GM21737 (cell line): ENCODE measurements at regions not wholly inside any gene's neighbourhood (a gene's known extent, or its start where the extent isn't known, plus 50 kb on each side); places are given as distances from the start of the nearest gene placed in this dataset.

Experiments
- ATAC-seq: cut with Tn5 transposase; IDR thresholded peaks from one replicate; pipeline ENCODE4 v1.9.1; 2021; ENCODE audit warnings: mild to moderate bottlenecking, moderate library complexity; ENCODE audit not compliant: unreplicated experiment

DNA sequence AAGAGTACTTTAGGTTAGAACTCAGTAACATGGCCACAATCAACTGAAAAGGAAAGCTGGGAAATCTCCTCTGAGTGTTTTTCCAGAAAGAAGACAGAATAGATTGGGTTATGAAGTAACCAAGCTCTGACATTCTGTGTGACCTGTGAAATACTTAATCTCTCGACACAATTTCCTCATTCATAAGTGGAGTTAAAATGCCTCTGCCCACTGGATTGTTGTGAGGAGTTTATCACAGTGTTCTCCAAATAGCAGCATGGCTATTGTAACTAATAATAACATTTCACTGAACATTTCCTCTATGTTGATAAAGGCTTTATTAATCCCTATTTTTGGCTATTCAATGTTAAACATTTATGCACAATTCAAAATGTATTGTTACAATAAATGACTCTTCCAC, 311.0 kb downstream of the GABRB2 start:
- no peak for ATAC-seq

GRCh38 chr5:161233553-161233952, 313.0 kb downstream of the GABRB2 start:
- no peak for ATAC-seq

- no peak for ATAC-seq
Measured at GRCh38 chr5:161230221-161230620, 316.3 kb downstream of the GABRB2 start.

DNA sequence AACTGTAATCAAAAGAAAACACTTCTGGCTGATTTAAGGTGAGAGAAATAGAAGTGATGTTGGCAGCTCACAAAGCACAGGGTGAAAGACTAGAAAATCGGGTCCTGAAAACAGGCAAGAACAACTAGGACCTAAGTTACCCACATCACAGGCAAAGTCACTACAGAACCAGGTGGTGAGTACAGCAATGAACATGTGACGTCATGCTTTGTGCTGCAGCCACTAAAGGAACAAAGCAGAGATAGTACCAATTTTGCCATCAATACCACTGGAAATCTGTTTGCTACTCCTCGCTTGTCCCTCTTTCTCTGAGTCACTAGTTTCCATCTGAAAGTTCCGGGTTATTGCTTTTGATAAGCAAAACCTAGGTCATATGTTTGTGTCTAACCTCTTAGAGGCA, 326.7 kb downstream of the GABRB2 start:
- ATAC-seq = no peak

DNA sequence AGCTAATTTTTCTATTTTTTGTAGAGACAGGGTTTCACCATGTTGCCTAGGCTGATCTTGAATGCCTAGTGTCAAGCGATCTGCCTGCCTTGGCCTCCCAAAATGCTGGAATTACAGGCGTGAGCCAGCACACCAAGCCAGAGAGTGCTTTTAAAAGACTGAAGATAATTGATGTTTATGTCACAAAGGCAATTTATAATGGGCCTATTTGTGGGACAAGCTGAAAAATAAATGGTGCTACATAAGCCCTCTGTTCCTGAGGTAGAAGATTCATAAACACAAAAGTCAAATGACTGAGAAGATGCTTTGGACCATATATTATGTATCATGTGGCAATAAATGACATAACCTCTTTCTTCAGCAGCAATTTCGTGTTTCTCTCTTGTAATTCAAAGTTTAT, 329.6 kb downstream of the GABRB2 start:
- no peak for ATAC-seq

DNA sequence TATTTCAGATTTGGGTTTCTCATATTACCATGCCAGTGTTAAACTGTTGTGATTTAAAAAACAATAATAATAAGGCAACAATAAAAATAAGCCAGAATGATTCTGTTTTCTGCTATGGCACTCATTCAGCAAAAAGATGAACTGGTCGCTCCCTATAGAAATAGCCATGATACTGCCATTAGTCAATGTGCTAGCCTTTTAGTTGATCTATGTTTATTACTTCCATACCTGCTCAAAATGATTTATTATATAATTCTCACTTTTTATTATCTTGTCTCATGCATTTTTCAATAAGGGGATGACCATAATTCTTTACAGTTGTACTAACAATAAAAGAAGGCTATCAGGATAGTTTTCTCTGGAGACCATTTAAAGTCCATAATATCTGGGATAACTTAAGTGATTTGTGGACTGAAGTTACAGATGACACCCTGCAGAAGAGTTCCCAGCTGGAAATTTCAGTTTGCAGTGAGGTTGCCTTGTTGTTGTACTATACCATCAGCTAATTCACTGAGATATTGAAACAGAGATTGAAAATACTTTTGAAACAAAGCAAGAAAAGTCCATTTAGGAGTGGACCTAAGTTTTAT, 334.3 kb downstream of the GABRB2 start:
- no peak for ATAC-seq

DNA sequence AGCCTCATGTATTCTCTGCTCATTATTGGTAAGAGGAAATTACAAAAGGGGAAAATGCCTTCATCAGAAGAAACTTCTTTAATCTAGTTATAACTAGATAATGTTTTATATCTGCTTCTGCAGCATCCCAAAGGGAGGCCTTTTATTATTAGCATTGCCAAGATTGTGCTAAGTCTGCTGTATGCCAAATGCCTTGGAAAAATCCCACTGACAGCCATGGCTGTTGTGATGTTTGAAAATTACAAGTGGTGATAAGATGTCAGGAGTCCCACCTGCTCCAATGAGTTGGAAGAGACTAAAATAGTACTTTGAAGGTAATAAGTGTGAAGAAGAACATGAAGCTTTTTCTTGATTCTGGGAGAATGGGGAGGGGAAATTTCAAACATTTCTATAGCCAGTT, 345.0 kb downstream of the GABRB2 start:
- ATAC-seq = no peak

DNA sequence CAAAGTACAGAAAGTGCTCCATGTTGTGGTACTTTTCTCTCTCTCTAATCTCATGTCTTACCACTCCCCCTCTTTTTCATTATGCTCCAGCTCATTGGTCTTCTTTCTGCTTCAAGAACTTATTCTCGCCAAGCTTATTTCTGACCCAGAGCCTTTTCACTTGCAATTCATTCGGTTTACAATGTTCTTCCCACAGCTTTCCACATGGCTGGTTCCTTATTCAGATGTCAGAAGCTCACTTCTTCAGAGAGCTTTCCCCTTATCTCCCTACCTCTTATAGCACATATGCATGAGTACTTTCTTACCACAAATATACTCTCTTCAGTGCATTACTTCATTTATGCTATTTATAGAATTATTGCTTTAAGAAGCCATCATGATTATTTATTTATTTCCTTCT, 338.8 kb upstream of the ATP10B start:
- ATAC-seq = no peak

- no peak for ATAC-seq
Measured at GRCh38 chr5:161190086-161190485, 338.1 kb upstream of the ATP10B start.

DNA sequence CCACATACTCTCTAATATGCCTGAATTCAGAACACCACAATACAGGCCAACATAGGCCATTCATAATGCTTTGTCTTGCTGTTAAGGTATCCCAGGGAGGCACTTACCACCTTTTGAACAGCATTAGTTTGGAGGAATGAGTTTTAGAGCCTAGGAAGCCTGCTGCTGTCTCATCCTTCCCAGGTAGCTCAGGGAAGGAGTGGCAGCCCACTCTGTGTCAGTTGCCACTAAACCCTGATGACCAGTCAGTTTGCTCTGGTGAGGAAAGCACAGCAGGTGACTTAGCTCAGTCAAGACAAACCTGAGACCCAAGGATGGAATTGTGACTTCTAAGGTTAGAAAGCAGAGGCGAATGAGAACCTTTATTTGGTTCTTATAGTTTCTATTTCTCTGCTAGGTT, 337.4 kb upstream of the ATP10B start:
- no peak for ATAC-seq

- no peak for ATAC-seq
Measured at GRCh38 chr5:161183559-161183958, 331.5 kb upstream of the ATP10B start.

- ATAC-seq = no peak
Measured at GRCh38 chr5:161176221-161176620, 324.2 kb upstream of the ATP10B start.

- ATAC-seq = no peak
Measured at GRCh38 chr5:161169776-161170175, 317.8 kb upstream of the ATP10B start.

- ATAC-seq = no peak
Measured at GRCh38 chr5:161167016-161167767, 315.2 kb upstream of the ATP10B start.

GRCh38 chr5:161165998-161166660, 314.1 kb upstream of the ATP10B start:
- ATAC-seq = no peak

GRCh38 chr5:161157925-161158324, 305.9 kb upstream of the ATP10B start:
- ATAC-seq = no peak

- no peak for ATAC-seq
Measured at GRCh38 chr5:161155451-161155850, 303.4 kb upstream of the ATP10B start.

GRCh38 chr5:161152415-161152940, 300.5 kb upstream of the ATP10B start:
- ATAC-seq = no peak

DNA sequence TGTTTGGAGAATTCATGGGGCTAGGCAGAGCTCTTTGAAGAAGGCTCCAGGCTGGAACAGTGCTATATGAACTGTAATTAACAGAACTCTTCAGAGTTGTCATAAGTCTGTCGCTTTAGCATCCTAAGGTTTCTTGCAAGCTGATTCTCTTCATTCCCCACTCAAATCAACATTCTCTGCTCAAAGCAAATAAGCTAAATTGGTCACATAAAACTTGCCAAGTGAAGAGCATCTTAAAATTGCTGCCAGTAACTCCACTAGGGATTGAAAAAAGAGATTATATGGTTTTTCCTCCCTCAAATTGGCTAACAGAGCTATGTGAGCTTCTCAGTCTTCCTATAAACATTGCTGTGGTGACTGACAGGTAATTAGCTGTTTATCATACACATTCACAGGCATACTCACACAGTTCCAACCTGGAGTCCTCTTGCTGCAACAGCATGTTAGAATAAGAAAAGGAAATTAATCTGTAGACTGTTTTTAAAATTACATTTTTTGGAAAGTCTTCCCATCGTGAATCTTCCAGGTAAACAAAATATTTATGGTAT, 298.5 kb upstream of the ATP10B start:
- ATAC-seq = no peak

DNA sequence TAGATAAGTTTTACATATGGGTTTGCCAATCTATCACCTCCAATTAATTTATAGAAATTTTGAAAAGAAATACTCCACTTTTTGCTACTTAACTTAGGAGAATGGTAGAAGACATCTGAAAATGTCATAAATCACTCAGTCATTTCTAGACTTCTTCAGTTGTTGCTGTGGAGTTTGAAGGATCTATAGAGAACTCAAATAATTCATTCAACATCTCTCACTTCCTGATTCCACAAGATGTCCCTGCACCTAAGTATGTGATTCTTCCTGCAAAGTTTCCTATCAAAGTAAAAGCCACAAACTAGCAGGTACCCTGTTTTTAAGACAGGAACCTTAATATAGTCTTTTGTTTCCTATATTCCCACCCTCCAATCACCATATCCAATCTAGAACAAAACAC, 297.1 kb upstream of the ATP10B start:
- no peak for ATAC-seq

- no peak for ATAC-seq
Measured at GRCh38 chr5:161138751-161139455, 286.9 kb upstream of the ATP10B start.
